Erythroblast (primary cell): ENCODE measurements at regions not wholly inside any gene's neighbourhood (a gene's known extent, or its start where the extent isn't known, plus 50 kb on each side); places are given as distances from the start of the nearest gene placed in this dataset.

Experiments used
- GATA1 ChIP-seq: IDR thresholded peaks from 2 replicates; pipeline ENCODE4 v1.6.1; 2011; ENCODE audit warnings: low read depth, mild to moderate bottlenecking, control low read depth, low read length, moderate library complexity
- POLR2A ChIP-seq: IDR thresholded peaks from 2 replicates; pipeline ENCODE4 v1.6.1; 2011; ENCODE audit warnings: mild to moderate bottlenecking, low read length

DNA sequence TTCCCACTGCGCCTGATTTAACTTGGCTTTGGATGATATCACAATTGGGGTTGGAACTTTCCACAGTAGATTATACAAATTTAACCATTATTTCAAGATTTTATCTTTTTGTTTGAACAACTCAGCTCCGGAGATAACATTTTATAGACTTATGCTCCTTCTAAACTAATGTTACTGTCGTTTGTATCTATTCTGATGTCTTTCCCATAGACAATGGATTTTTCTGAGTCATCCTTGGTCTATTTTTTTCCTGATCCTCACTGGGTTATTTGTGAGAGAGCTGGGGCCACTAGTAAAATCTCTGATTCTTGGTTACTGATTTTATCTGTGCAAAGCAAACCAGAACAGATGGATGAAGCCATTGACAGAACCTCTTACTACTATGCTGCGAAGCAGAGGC lies 175.1 kb downstream of the SLC38A4 start:
- TF ChIP-seq POLR2A (no peak), GATA1 (no peak)
